ENCODE measurements at regions not wholly inside any gene's neighbourhood (a gene's known extent, or its start where the extent isn't known, plus 50 kb on each side); places are given as distances from the start of the nearest gene placed in this dataset.

GRCh38 chr12:102551186-102551585 lies 70.8 kb upstream of the IGF1 start:
- Histone ChIP-seq H4K5ac (ENCODE audit: low read depth, low read length) (no peak overlapping the region), H2AK5ac (ENCODE audit: low read depth, low read length) (no peak overlapping the region), H3K36me3 (ENCODE audit: control insufficient read depth, insufficient read depth, low read length) (no peaks in the 10 kb centered on the region), H3K9me1 (ENCODE audit: insufficient read depth, low read length) (no peaks in the 10 kb centered on the region), H3K4ac (ENCODE audit: low read depth, low read length) (no peak overlapping the region), H2AK9ac (replicated peaks; ENCODE audit: low read depth, low read length, poor library complexity) (no peak overlapping the region), H2BK5ac (ENCODE audit: low read depth, low read length, poor library complexity, severe bottlenecking) (no peak overlapping the region), H3K4me3 (ENCODE audit: insufficient read depth, low read depth, low read length) (no peak overlapping the region), H3K27me3 (ENCODE audit: control insufficient read depth, insufficient read depth, low read length) (peaks cover 2% of the 10 kb centered on the region; the same call in 1 of the 2 replicates), H2BK120ac (ENCODE audit: low read depth, low read length) (no peak overlapping the region), H2AFZ (replicated peaks; ENCODE audit: low read length, poor library complexity) (peak overlapping the region; percentile 36), H3K4me2 (ENCODE audit: low read depth, low read length) (no peak overlapping the region), H4K8ac (ENCODE audit: low read depth in 2 of 2, low read length in 2 of 2) (no peak overlapping the region), H4K91ac (ENCODE audit: insufficient read depth, low read depth, low read length) (no peak overlapping the region), H4K20me1 (ENCODE audit: insufficient read depth, low read length) (no peaks in the 10 kb centered on the region), H3K9ac (ENCODE audit: low read depth, low read length) (no peak overlapping the region), H3K56ac (ENCODE audit: extremely low read depth, insufficient read depth, low read length) (no peak overlapping the region), H2BK20ac (ENCODE audit: low read depth, low read length) (no peak overlapping the region), H2BK15ac (ENCODE audit: low read depth, low read length) (no peak overlapping the region), H3K9me3 (ENCODE audit: control insufficient read depth, insufficient read depth, low read length) (no peaks in the 10 kb centered on the region), H3K23ac (ENCODE audit: low read depth, low read length) (no peak overlapping the region), H3K14ac (replicated peaks; ENCODE audit: low read depth, low read length) (no peak overlapping the region), H3K18ac (ENCODE audit: low read depth, low read length) (no peak overlapping the region), H3K27ac (ENCODE audit: insufficient read depth, low read length) (no peak overlapping the region), H3K79me1 (ENCODE audit: low read depth in 1 of 2, low read length in 2 of 2) (no peaks in the 10 kb centered on the region), H3K4me1 (ENCODE audit: control insufficient read depth, insufficient read depth, low read length) (no peaks in the 10 kb centered on the region; the same call in 1 of the 2 replicates)
- DNase-seq (no peak), ATAC-seq (ENCODE audit: low read depth) (no peak)
- no TSS peak for BruUV-seq (replicated peaks)
- intact Hi-C loops (cut with micrococcal nuclease) (no loop called here), dilution Hi-C loops (cut with HindIII; ENCODE audit: low sequenced_read_pairs, unreplicated experiment) (no loop called here), in situ Hi-C loops (cut with MboI; ENCODE audit: low sequenced_read_pairs) (no loop called here)
- TF ChIP-seq RFX5 (IDR thresholded peaks at IDR 0.05; ENCODE audit: low read depth, low read length) (no peak), NFE2L2 (IDR thresholded peaks at IDR 0.05; ENCODE audit: low read depth, low read length) (no peak), USF2 (IDR thresholded peaks at IDR 0.05; ENCODE audit: low read depth, low read length) (no peak), CEBPB (IDR thresholded peaks at IDR 0.05; ENCODE audit: low read depth, low read length) (no peak), MAFK (IDR thresholded peaks at IDR 0.05; ENCODE audit: low read depth, low read length) (no peak)
- CTCF ChIA-PET, result interaction anchor here (0.6 kb wide), 1 partner anchor 14 kb away, joined by 3 read pairs; no protein-coding TSS in a partner anchor
- WGBS, 2 experiments (ENCODE audit: extremely low coverage in 2 of 2, insufficient read length in 1 of 2), result 90% methylated on average over 2 of the region's 2 CpGs; no CpG with 5 or more reads in 1 of the 2 experiments
- POLR2A ChIA-PET (ENCODE audit: unreplicated experiment), result no interaction called here
